Omental fat pad (tissue), 3 donors: ENCODE measurements at regions not wholly inside any gene's neighbourhood (a gene's known extent, or its start where the extent isn't known, plus 50 kb on each side); places are given as distances from the start of the nearest gene placed in this dataset.

Source experiments
- ATAC-seq: fragments of 150-250 bp; one replicate; pipeline ENCODE4 v1.9.1; 2016; ENCODE audit warnings: mild to moderate bottlenecking, moderate library complexity; ENCODE audit not compliant: low FRiP score
- DNase-seq: peaks from one replicate; pipeline ENCODE4 v3.0.0-alpha.2; 2019; ENCODE audit warnings: low spot score
- TF ChIP-seq, protein P1 (sequence below), 3 donors: fragments of 450-650 bp; IDR thresholded peaks; one replicate each; pipeline ENCODE4 v1.5.1; 2016 to 2017; ENCODE audit warnings: antibody characterized with exemption in 3 of 3, mild to moderate bottlenecking in 3 of 3, moderate library complexity in 2 of 3

DNA sequence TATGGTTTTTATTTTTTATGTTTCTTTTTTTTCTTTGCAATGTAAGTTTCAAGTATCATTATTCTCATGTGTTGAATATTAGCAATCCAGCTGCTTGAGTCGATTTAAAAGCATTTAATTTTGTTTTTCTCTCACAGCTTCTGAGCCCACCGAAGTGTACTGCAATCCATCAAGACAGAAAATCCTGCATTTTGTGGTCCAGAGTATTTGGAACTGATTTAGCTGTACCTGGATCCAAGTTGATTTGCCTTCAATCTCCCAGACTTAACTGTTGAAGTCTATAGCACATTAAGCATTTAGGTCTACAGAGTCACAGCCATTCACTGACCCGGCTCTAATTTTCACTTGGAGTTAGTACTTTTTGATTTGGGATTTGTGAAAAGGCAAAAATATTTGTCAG is 622.9 kb upstream of the ADAMTS5 start:
- TF ChIP-seq, protein P1, sequence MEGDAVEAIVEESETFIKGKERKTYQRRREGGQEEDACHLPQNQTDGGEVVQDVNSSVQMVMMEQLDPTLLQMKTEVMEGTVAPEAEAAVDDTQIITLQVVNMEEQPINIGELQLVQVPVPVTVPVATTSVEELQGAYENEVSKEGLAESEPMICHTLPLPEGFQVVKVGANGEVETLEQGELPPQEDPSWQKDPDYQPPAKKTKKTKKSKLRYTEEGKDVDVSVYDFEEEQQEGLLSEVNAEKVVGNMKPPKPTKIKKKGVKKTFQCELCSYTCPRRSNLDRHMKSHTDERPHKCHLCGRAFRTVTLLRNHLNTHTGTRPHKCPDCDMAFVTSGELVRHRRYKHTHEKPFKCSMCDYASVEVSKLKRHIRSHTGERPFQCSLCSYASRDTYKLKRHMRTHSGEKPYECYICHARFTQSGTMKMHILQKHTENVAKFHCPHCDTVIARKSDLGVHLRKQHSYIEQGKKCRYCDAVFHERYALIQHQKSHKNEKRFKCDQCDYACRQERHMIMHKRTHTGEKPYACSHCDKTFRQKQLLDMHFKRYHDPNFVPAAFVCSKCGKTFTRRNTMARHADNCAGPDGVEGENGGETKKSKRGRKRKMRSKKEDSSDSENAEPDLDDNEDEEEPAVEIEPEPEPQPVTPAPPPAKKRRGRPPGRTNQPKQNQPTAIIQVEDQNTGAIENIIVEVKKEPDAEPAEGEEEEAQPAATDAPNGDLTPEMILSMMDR (IDR thresholded peaks at IDR 0.05): no peak
- ATAC-seq (no peak), DNase-seq (no peak)

DNA sequence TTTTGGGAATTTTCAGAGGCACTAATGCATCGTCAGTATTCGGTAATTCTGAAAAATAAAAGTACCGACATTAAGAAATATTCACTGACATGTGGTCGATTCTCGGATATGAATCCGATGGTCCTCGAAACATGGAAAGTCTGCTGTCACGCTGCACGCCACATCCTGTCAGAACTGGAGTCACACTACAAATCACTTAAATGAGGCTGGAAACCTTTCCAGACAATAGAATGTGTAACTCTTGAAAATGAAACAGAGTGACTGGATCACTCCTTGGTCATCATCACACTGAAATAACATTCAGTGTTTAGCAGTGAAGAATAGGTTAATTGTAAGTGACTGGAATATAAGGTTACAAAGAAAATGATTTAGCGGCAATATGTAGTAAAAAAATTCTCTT is 620.1 kb upstream of the ADAMTS5 start:
- TF ChIP-seq, protein P1 (IDR thresholded peaks at IDR 0.05): no peak
- DNase-seq: no peak
- no peak for ATAC-seq

DNA sequence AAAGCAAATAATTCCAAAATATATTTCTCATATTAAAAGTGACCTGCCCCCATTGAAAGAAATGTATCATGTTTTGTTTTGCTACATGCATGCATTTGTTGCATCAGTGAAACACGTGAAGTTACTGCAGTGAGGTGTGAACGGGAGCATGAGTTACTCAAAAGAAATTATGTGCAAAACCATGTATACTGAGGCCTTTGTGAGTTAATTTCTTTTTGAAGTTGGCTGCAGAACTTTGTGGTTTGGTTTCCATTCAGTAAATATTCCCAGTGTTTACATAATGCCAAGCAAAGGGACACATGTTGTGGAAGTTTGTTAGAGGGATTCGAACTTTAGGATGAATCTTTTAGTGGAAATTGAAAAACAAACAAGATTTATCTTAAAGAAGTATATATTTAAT is 619.4 kb upstream of the ADAMTS5 start:
- no peak for DNase-seq
- TF ChIP-seq, protein P1 (IDR thresholded peaks at IDR 0.05): no peak
- ATAC-seq: no peak

DNA sequence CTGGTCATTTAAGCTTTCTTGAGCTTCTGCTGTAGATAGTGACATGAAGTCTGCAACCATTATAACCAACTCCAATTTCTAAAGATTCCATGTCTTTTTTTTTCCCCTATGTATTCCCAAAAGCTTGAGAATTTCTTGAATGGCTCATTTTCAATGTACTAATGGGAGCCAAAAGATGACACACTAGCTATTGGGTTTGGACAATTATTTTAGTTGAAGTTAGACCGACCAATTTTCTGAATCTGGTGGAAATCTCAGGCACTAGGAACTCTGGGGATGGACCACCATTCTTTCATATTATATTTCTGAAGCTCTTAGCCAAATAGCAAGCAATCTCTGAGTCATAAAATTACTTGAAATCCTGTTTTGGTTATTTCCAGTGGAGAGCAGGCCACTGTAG is 617.4 kb upstream of the ADAMTS5 start:
- no peak for DNase-seq
- TF ChIP-seq, protein P1 (IDR thresholded peaks at IDR 0.05): no peak
- no peak for ATAC-seq

DNA sequence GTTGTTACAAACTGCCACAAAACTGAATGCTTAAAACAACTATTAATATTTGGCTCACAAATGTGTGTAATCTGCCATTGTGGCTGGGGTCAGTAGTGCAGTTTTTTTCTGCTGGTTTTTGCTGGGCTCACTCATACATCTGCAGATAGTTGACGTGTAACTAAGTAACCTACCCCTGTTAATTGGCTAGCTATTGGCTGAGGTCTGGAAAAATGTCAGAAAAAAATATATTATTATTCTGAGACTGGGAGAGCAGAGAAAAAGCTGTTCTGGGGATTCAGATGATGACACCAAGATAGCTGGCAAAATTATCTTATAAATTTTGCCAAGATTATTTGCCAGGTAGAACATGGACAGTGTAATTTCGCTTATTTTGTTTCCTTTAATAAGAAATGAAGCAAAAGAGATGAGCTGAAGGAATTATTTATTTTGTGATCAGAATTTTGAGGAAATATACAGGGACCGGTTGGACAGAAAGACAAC is 616.1 kb upstream of the ADAMTS5 start:
- DNase-seq (no peak), ATAC-seq (no peak)
- TF ChIP-seq, protein P1 (IDR thresholded peaks at IDR 0.05): no peak

DNA sequence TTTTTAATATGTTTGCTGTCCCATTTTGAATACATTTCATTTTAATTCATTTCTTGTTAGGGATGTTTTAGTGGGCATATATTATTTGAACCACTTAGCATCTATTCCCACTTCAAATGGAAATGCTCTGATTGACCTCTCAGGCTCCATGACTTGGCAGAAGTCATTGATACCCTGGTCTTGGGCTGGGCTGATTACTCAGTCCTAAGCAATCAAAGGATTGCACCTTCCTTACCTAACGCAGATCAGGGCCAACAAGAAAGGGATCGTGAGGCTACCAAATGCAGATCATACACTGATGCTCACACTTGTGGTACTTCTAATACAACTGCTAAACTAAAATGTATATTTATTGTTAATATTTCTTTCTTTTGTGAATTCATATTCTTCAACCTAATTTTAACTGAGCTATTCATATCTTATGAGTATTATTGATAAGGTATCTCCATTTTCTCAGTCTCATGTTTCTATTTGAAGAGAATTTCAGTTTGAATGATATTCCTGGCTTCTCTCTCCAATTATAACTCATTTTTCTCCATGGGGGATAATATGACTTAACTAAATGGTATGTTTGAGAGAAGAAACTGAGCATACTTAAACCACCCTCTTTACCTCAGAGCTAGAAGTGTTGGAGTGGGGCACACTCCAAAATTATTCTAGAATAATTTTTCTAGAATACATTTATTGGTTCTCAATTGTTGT is 615.5 kb upstream of the ADAMTS5 start:
- DNase-seq (no peak), ATAC-seq (no peak)
- TF ChIP-seq, protein P1 (IDR thresholded peaks at IDR 0.05): no peak

DNA sequence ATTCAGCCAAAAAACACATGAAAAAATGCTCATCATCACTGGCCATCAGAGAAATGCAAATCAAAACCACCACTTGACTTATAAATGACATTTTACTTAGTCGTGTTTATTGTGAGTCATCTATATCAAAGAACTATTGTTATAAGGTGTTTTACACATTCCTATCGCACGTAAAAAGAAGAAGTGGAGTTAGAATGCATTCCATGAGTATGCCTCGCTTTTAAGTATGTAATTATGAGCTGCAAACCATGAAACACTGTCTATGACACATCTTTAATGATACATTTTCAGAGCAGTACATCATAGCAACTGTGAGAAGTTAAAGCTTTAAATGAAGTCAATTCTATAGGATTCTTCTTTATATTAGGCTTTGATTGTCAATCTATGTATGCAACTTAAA is 614.3 kb upstream of the ADAMTS5 start:
- TF ChIP-seq, protein P1 (IDR thresholded peaks at IDR 0.05): no peak
- ATAC-seq (no peak), DNase-seq (no peak)
